Activated CD8-positive, alpha-beta memory T cell treated with anti-CD3 and anti-CD28 coated beads for 24 hours (primary cell): ENCODE measurements at regions not wholly inside any gene's neighbourhood (a gene's known extent, or its start where the extent isn't known, plus 50 kb on each side); places are given as distances from the start of the nearest gene placed in this dataset.
"Not testable (repeated sequence)": the region's sequence is repeated elsewhere in the genome, so short reads cannot be mapped to it uniquely, and the experiment has no call there.

Source experiments
- DNase-seq: peaks from one replicate; pipeline ENCODE4 v3.0.0-alpha.2; 2020

DNA sequence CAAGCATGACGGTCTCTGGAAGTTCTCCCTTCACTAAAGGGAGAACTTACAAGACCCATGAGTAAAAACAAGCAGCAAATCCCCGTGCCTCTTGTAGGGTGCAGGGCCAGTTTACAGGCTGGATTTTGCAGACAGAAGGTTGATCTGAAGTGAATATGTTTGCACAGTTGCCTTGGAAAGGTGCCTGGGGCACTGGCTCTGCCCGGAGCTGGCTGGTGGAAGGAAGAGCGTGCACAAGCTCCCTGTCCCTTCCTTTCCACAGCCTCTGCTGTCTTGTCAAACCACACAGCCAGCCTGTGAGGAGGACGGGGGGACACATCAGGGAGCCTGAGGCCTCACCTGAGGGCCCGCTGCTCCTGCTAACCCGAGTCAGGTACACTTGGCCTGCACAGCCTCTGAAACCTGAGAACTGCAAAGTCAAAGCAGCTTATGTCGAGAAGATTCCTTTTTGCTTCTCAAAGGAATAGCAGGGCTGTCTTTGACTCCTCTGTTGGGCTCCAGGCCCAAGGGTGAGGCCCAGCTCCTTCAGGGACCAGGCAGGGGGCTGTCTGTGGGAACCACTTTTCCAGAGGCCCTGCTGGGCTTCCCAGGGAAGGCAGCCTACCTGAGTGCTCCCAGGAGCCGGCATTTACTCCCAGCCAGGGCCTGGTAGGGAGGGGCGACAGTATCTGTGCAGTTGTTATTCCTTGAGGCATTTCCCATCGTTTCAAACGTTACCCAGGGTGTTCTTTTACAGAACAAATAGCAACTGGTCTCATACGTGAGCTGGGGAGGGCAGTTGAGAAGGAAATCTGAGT is 251.5 kb downstream of the SIPA1L2 start:
- DNase-seq = no peak

GRCh38 chr1:232377494-232377770 is 252.5 kb downstream of the SIPA1L2 start:
- DNase-seq = no peak

DNA sequence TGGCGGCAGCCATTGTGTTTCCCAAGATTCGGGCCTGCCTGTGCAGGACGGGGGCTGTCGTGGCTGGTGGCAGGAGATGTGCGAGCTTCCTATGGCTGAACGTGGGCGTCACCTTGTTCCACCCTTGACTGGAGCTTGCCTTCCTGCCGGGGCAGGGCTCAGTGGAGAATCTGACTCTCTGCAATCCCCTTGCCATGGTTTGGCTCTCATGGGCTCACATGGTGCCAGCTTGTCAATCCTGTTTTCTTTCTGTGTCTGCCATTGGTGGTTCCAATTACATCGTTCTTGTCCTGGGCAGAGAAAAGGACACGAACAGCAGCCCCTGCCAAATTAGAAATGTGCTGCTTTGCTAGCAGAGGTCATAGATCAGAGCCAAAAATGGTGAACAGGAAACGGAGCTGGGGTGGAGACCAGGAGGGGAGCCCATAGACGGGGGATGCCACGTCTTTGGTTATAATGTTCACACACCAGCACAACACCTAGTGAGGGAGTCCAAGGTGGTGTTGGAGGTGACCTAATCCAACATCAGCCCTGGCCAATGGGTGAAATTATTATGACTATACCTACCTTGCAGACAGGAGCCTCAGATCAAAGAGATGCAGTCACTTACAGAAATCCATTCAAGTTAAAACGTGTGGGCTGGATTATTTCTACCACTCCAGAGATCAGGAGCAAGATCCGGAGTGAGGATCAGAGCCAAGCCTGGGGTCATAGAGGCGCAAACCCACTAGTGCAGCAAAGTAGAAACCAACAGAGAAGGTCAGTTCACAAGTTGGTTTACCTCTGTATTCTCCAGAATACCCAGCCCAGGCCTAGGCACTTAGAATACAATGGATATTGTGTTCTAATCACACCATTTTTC is 253.1 kb downstream of the SIPA1L2 start:
- no peak for DNase-seq

GRCh38 chr1:232372841-232373440 is 257.0 kb downstream of the SIPA1L2 start:
- no peak for DNase-seq

GRCh38 chr1:232372431-232372830 is 257.5 kb downstream of the SIPA1L2 start:
- no peak for DNase-seq

DNA sequence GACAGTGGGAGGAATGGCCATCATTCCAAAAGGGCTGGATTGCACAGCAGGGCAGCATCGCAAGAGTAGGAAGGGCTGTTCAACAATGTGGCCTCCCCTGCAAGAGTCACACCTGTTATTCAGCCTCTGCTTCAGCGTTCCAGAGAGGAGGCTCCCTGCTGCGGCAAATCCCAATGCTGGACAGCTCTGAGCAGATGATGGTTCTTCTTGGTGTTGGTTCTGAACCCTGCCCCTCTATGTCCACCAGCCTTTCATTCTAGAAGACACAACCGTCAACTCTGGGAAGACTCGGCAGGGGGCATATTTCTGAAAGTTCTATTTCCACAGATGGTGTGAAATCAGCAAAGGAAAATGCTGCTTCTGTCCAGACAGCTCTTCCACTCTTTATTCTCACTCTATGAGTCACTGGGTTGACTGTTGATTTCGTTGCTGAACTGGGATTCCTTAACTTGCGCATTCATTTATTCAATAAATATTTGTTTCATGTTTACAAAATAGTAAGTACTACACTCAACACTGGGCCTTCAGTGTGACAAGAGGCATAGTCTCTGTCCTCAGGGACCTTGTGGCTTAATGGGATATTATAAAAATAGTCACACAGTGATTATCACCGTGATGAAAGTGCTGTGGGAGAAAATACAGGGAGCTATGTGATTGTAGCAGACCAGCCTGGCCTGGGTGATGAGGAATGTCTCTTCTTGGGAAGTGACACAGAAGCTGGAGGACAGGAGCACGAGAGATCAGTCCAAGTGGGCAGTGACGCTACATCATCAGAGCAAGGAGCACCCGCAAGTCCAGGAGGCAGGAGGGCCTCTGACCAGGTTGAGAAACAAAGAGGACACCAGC is 260.3 kb downstream of the SIPA1L2 start:
- no peak for DNase-seq

- DNase-seq = no peak
These were observed 261.1 kb downstream of the SIPA1L2 start for GRCh38 chr1:232368821-232369321.

DNA sequence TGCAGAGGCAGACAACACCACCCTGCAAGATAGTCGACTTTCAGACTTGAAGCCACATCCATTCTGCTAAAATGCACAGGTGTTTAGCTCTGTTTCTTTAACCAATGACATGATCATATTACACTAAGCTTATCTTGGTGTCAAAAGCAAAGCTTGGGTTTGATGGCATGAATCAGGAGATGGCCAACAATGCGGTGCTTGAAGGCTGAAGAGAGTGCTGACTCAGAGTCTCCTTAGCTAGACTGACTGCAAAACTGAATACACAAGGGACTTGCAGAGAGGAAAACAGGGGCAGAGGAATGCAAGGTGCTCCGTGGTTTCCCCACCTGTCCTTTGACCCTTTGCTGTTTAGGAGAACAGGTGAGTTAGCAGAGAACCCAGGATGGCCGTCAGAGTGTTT is 262.6 kb downstream of the SIPA1L2 start:
- DNase-seq = no peak

GRCh38 chr1:232364654-232365382 is 265.1 kb downstream of the SIPA1L2 start:
- DNase-seq = no peak

GRCh38 chr1:232363008-232363407 is 266.9 kb downstream of the SIPA1L2 start:
- no peak for DNase-seq

GRCh38 chr1:232357416-232357815 is 272.5 kb downstream of the SIPA1L2 start:
- no peak for DNase-seq

DNA sequence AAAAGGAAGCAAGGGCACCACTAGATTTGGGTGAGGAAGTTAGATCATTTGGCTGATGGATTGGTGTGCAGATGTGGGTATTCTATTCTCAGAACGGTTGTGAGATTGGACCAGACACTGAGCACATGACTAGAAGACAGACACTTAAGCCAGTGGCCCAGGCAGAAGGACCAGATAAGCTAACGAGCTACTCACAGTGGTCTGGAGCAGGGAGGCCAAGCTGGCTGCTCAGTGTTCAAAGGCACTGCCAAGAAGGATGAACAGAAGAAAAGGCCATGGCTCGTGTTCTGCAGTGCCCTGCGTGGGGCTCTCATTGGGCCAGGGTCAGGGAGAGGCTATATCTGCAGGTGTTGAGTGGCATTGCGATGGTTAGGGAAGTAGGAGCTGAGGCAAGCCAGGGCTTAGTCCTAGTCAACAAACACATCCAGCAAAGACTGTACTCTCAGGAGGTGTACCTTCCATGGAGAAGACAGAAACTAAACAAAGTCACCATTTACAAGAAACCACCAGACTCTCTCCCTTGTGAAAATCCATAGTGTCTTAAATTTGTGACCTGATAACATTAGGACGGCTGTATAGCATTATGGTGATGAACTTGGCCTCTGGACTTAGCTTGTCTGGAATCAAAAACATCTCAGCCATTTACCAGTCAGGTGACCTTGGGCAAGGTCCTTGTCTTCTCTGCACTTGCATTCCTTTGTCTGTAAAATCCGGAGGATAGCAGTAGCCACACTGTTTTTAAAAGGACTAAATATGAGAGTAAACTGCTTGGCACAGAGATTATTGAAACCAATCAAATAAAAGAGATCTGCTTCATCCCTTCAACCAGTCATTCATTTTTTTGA is 274.5 kb downstream of the SIPA1L2 start:
- DNase-seq = no peak

- DNase-seq = no peak
These were observed 276.9 kb downstream of the SIPA1L2 start for GRCh38 chr1:232353001-232353400.

DNA sequence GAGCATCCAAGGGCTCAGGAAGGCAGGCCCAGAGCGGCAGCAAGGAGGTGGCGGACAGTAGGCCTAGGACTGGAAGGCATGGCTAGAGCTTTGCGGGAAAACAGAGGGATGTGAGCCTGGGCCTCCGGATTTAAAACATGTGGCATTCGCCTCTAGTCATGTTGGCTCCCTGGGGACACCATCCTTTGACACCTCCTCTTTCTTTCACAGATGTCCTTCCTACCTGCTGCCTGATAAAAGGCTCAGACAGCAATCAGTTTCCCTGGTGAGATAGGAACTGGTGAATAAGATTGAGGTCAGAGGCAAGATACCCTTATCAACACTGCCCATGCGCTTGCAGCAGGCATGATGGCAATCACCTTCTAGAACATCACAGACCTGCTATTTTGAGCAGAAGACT is 277.6 kb downstream of the SIPA1L2 start:
- DNase-seq = no peak

GRCh38 chr1:232351335-232351734 is 278.6 kb downstream of the SIPA1L2 start:
- no peak for DNase-seq

DNA sequence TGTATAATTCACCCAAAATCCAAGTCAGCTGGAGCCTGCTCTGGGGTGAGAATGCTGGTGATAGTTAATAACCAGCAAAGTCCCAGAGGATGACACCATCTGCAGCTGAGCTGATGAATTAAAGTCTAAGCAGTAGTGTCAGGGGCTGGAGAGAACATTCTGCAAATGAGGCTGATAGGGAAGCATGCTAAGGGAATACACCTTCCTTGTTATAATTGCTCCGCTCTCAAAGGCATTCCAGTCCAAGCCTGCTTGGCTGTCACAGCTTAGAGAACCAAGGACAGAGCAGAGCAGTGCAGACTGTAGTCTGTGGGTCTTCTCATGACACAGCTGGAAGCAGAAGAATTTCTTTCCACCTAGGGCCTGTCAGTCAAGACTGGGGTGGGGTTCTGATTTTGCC is 283.1 kb downstream of the SIPA1L2 start:
- no peak for DNase-seq

- DNase-seq = no peak
These were observed 285.0 kb downstream of the SIPA1L2 start for GRCh38 chr1:232344791-232345399.

GRCh38 chr1:232344186-232344585 is 285.7 kb downstream of the SIPA1L2 start:
- DNase-seq = not testable (repeated sequence)

DNA sequence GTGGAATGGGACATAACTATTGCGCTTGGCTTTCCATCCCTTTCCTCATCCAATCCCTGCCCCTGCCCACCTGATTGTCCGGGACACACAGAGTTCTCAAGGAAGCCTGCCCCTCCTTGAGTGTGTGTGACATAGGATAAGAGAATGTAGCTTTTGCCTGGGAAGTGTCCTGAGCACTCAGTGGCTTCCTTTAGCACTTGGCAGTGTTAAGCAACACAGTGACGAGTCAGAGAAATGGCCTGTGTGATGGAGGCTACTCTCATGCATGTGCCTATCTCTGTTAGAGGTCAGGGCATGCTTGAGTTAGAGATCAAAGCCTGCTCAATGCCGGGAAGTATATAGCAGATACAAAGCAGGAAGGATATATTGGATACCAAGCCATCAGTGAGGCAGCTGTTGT is 289.5 kb downstream of the SIPA1L2 start:
- no peak for DNase-seq

DNA sequence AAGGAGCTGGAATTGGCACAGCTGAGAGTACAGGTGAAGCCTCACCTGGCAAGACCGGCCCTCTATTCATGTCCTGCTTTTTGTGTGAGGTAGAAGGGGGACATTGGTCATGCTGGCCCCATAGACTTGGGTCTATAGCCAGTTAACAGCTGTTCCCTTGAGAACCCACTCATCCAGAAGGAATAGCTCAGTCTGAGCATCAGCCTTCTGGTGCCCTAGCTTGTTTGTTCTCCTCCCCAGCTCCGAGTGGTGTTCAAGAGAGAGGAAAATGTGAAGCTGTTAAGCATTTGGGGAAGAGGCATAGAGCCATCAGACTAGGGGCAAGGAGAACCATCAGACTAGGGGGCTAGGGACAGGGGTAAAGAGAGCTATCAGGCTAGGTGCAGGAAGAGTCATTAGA is 290.9 kb downstream of the SIPA1L2 start:
- DNase-seq = no peak
